Hepatic stellate cell (primary cell): ENCODE measurements at regions not wholly inside any gene's neighbourhood (a gene's known extent, or its start where the extent isn't known, plus 50 kb on each side); places are given as distances from the start of the nearest gene placed in this dataset.

Experiments used
- DNase-seq: peaks from one replicate; pipeline ENCODE4 v3.0.0; 2011; ENCODE audit warnings: low spot score

- DNase-seq = no peak
These were observed 179.9 kb upstream of the BCOR start for GRCh38 chrX:40277672-40278071.

- DNase-seq = peak; percentile 48
These were observed 175.7 kb upstream of the BCOR start for GRCh38 chrX:40273356-40274050.

- no peak for DNase-seq
These were observed 175.0 kb upstream of the BCOR start for GRCh38 chrX:40272776-40273175.

GRCh38 chrX:40272141-40272540, 174.4 kb upstream of the BCOR start:
- no peak for DNase-seq

GRCh38 chrX:40268188-40268520, 170.4 kb upstream of the BCOR start:
- no peak for DNase-seq

GRCh38 chrX:40267334-40268187, 169.8 kb upstream of the BCOR start:
- no peak for DNase-seq

GRCh38 chrX:40266490-40267333, 169.0 kb upstream of the BCOR start:
- DNase-seq = peak; percentile 87

- no peak for DNase-seq
These were observed 168.2 kb upstream of the BCOR start for GRCh38 chrX:40265936-40266335.

- peak; percentile 65 for DNase-seq
These were observed 165.3 kb upstream of the BCOR start for GRCh38 chrX:40263014-40263560.

- DNase-seq = peak; percentile 68
These were observed 164.6 kb upstream of the BCOR start for GRCh38 chrX:40262157-40263013.

GRCh38 chrX:40261833-40262156, 164.0 kb upstream of the BCOR start:
- DNase-seq = no peak

- no peak for DNase-seq
These were observed 162.5 kb upstream of the BCOR start for GRCh38 chrX:40260146-40260747.

GRCh38 chrX:40258909-40259308, 161.2 kb upstream of the BCOR start:
- no peak for DNase-seq

- no peak for DNase-seq
These were observed 156.0 kb upstream of the BCOR start for GRCh38 chrX:40253771-40254170.

- no peak for DNase-seq
These were observed 151.8 kb upstream of the BCOR start for GRCh38 chrX:40249582-40249981.

GRCh38 chrX:40248822-40249221, 151.1 kb upstream of the BCOR start:
- DNase-seq = no peak

GRCh38 chrX:40247848-40248622, 150.3 kb upstream of the BCOR start:
- DNase-seq = no peak

- DNase-seq = no peak
These were observed 149.6 kb upstream of the BCOR start for GRCh38 chrX:40247382-40247781.

GRCh38 chrX:40245488-40246071, 147.8 kb upstream of the BCOR start:
- peak; percentile 32 for DNase-seq

- DNase-seq = no peak
These were observed 147.2 kb upstream of the BCOR start for GRCh38 chrX:40244980-40245379.
